Ovary (tissue), 7 donors: ENCODE measurements at regions not wholly inside any gene's neighbourhood (a gene's known extent, or its start where the extent isn't known, plus 50 kb on each side); places are given as distances from the start of the nearest gene placed in this dataset.

Experiments used
- DNase-seq, 5 donors: peaks; one replicate each; pipeline ENCODE4 v3.0.0-alpha.2; 2019 to 2020
- H3K27ac ChIP-seq, 2 donors: fragments of 200-600 bp; one replicate each; pipeline versions ENCODE4 v1.5.1 to v1.8.0; 2019 to 2022
- H3K27me3 ChIP-seq: fragments of 200-600 bp; one replicate; pipeline ENCODE4 v1.8.0; 2022
- H3K36me3 ChIP-seq: fragments of 200-600 bp; sonication (generic); one replicate; pipeline ENCODE4 v1.5.1; 2019
- H3K4me1 ChIP-seq: one replicate; pipeline ENCODE4 v1.8.1; 2013; ENCODE audit warnings: mild to moderate bottlenecking, moderate library complexity; ENCODE audit not compliant: insufficient read depth
- H3K4me3 ChIP-seq: fragments of 200-600 bp; sonication (generic); one replicate; pipeline ENCODE4 v1.5.1; 2017
- H3K9me3 ChIP-seq, 2 donors: fragments of 200-600 bp in 1 of 2; sonication (generic) in 1 of 2; one replicate each; pipeline versions ENCODE4 v1.5.1 to v1.8.1; 2013 to 2019; ENCODE audit warnings: mild to moderate bottlenecking in 1 of 2, moderate library complexity in 1 of 2
- EP300 ChIP-seq: sonication (generic); formaldehyde crosslinking; IDR thresholded peaks from one replicate; pipeline ENCODE4 v1.6.1; 2017; ENCODE audit warnings: antibody characterized with exemption
- POLR2A ChIP-seq: fragments of 450-650 bp; IDR thresholded peaks from one replicate; pipeline ENCODE4 v1.6.1; 2017; ENCODE audit warnings: antibody characterized with exemption, mild to moderate bottlenecking, moderate library complexity
- WGBS, 3 donors: extraction: QIAGEN DNeasy Blood & Tissue Kit in 1 of 3; methylation state at CpG; one replicate each; pipeline versions ENCODE4 v1.1.5 to v1.1.7; 2013 to 2017; 5-methylcytosine and 5-hydroxymethylcytosine counted together
- intact Hi-C, 4 donors: fragments of 100-400 bp; cut with DNase I; formaldehyde crosslinking; loops; one replicate each; pipeline versions ENCODE4 v1.11.0 to v1.15.1; 2022 to 2023
- TF ChIP-seq, protein P1 (sequence below), 3 donors: fragments of 450-650 bp in 2 of 3; fragments of 200-600 bp in 1 of 3; IDR thresholded peaks; one replicate each; pipeline versions ENCODE4 v1.5.1 to v1.8.0; 2016 to 2022; ENCODE audit warnings: antibody characterized with exemption in 3 of 3, mild to moderate bottlenecking in 1 of 3
- donor health status: DM: no; HTN: no; CAD: no; lungs with moderate emphysema.
- donor health status: DM: no; HTN: no; CAD: no.
- donor health status: Bipolar disorder and iron deficiency.
- donor health status: DM: no; HTN: no; CAD: no.
- donor health status: DM: yes; HTN: yes; CAD: no.

DNA sequence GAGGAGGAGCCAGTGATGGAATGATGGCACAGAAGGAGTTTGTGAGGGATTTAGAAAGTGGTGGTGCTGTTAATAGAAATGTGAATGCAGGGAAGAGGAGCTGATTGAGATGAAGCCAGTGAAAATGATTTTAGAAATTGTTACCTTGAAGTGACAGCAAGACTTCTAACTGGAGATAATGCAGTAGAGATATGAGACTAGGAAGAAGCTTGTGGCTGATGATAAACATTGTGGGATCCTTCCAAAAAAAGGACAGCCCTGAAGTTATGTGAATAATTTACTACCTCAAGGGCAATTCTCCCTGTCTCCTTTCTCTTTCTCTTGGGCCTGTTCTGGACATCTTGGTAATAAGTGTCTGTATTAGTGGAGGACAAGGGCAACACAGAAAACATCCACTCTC lies 138.6 kb downstream of the LSMEM1 start:
- intact Hi-C loops = no loop called here

DNA sequence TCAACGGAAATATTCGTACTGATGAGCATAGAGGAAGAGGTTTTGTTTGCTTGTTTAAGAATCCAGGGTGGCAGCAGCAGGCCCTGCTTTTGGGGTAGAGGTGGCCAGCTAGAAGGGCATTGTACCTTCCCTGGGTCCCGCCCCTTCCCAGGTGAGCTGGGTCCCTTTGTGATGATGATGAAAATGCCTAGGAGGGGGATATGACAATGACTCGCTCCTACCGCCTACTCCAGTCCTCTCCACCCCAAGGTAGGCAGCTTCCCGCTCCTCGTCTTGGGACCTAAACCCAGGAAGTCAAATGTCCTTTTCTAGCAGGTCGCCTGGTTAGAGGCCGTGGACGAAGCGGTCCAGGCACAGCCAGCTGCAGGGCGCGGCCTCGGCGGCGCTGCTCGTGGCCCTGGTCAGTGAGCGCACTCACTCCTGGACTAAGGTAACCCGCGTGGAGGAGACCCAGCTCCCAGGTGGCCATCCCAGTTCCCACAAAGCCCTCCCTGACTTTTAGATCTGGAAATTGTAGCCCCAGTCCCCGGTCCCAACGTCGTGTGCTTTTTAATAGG lies 141.4 kb downstream of the LSMEM1 start:
- intact Hi-C loops = no loop called here
- no peaks in the 10 kb centered on the region for H3K36me3 ChIP-seq
- H3K27ac ChIP-seq = no peak overlapping the region
- no peaks in the 10 kb centered on the region for H3K27me3 ChIP-seq
- no peak for DNase-seq
- H3K4me1 ChIP-seq = no peaks in the 10 kb centered on the region
- no peak overlapping the region for H3K4me3 ChIP-seq
- no peak for TF ChIP-seq POLR2A
- TF ChIP-seq EP300 = no peak
- TF ChIP-seq, protein P1, sequence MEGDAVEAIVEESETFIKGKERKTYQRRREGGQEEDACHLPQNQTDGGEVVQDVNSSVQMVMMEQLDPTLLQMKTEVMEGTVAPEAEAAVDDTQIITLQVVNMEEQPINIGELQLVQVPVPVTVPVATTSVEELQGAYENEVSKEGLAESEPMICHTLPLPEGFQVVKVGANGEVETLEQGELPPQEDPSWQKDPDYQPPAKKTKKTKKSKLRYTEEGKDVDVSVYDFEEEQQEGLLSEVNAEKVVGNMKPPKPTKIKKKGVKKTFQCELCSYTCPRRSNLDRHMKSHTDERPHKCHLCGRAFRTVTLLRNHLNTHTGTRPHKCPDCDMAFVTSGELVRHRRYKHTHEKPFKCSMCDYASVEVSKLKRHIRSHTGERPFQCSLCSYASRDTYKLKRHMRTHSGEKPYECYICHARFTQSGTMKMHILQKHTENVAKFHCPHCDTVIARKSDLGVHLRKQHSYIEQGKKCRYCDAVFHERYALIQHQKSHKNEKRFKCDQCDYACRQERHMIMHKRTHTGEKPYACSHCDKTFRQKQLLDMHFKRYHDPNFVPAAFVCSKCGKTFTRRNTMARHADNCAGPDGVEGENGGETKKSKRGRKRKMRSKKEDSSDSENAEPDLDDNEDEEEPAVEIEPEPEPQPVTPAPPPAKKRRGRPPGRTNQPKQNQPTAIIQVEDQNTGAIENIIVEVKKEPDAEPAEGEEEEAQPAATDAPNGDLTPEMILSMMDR (IDR thresholded peaks at IDR 0.05) = no peak
- WGBS, 3 donors = 88 to 94% (median 90%) methylated on average over 23 of the region's 23 CpGs
- H3K9me3 ChIP-seq = no peaks in the 10 kb centered on the region

More for the DNA sequence above, 138.6 kb downstream of the LSMEM1 start:
- Histone ChIP-seq H3K4me1 (no peaks in the 10 kb centered on the region), H3K9me3 (no peaks in the 10 kb centered on the region), H3K27ac (no peak overlapping the region), H3K4me3 (no peak overlapping the region), H3K27me3 (no peaks in the 10 kb centered on the region), H3K36me3 (no peaks in the 10 kb centered on the region)
- TF ChIP-seq POLR2A (no peak), EP300 (no peak)
- TF ChIP-seq, protein P1 (IDR thresholded peaks at IDR 0.05) = no peak
- DNase-seq = no peak

- no peaks in the 10 kb centered on the region for H3K36me3 ChIP-seq
- no peak overlapping the region for H3K27ac ChIP-seq
- no peaks in the 10 kb centered on the region for H3K4me1 ChIP-seq
- 50 to 74% (median 55%) methylated on average over 4 of the region's 4 CpGs for WGBS, 3 donors
- H3K9me3 ChIP-seq = no peaks in the 10 kb centered on the region
- intact Hi-C loops = no loop called here
- no peaks in the 10 kb centered on the region for H3K27me3 ChIP-seq
- TF ChIP-seq POLR2A (no peak), EP300 (no peak)
- TF ChIP-seq, protein P1 (IDR thresholded peaks at IDR 0.05) = no peak
- H3K4me3 ChIP-seq = no peak overlapping the region
- no peak for DNase-seq
Measured at GRCh38 chr7:112624416-112624815, 143.6 kb downstream of the LSMEM1 start.

DNA sequence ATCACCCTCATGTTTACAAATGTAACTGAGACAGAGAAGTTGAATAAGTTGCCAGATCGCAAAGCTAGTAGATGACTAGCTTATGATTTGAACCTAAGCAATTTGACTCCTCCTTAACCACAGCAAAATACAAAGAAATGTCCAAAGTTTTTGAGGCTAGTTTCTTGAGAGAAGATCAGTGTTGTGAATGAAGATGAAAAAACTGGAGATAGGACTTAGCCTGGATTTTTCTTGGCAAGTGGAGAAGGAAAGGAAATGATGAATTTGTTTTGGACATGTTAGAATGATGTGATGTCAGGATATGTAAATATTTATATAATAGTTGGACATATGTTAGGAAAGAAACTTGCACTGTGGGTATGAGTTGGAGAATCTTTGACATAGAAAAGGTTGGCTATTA lies 149.8 kb downstream of the LSMEM1 start:
- WGBS, 3 donors = 23 to 59% (median 39%) methylated on average over 1 of the region's 1 CpG

More for the DNA sequence above, 149.8 kb downstream of the LSMEM1 start:
- intact Hi-C loops = no loop called here
- TF ChIP-seq, protein P1 (IDR thresholded peaks at IDR 0.05) = no peak
- no peak for TF ChIP-seq POLR2A
- no peak for TF ChIP-seq EP300
- H3K27me3 ChIP-seq = no peaks in the 10 kb centered on the region
- no peaks in the 10 kb centered on the region for H3K9me3 ChIP-seq
- DNase-seq = no peak
- no peaks in the 10 kb centered on the region for H3K4me1 ChIP-seq
- no peak overlapping the region for H3K27ac ChIP-seq
- no peak overlapping the region for H3K4me3 ChIP-seq
- no peaks in the 10 kb centered on the region for H3K36me3 ChIP-seq
